GM19397 (cell line): ENCODE measurements at regions not wholly inside any gene's neighbourhood (a gene's known extent, or its start where the extent isn't known, plus 50 kb on each side); places are given as distances from the start of the nearest gene placed in this dataset.
"Not testable (repeated sequence)": the region's sequence is repeated elsewhere in the genome, so short reads cannot be mapped to it uniquely, and the experiment has no call there.

Source experiments
- ATAC-seq: cut with Tn5 transposase; IDR thresholded peaks from one replicate; pipeline ENCODE4 v1.9.1; 2021; ENCODE audit warnings: mild to moderate bottlenecking, moderate library complexity; ENCODE audit not compliant: unreplicated experiment

- ATAC-seq, result no peak
Measured at GRCh38 chr4:111020961-111021360, 398.1 kb upstream of the PITX2 start.

GRCh38 chr4:111022758-111023157, 399.9 kb upstream of the PITX2 start:
- ATAC-seq, result no peak

DNA sequence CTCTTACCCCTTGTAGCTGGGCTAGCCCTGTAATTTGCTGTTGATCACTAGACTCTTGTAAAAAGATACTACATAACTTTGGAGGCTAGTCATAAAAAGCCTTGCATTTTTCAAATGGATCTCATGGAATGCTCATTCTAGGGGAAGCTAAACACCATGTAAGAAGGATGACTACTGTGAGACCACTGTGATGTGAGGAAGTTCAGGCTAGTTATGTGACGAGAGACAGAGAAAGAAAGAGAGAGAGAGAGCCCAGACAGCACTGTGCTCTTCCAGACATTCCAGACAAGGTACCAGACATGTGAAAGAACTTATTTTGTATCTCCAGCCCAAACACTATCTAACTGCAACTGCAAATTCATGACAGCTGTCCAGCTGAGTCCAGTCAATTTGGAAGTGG, 404.6 kb upstream of the PITX2 start:
- no peak for ATAC-seq

DNA sequence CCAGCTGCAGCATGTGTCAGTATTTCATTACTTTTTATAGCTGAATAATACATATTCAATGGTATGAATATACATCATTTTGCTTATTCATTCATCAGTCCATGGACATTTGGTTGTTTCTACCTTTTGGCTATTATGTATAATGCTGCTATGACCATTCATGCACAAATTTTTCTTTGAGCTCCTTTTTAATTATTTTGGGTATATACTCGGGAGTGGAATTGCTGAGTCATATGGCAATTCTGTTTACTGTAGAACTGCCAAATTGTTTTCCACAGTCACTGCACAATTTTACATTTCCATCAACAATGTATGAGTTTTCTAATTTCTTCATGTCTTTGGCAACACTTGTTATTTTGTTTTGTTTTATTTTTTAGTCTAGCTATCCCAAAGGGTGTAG, 405.9 kb upstream of the PITX2 start:
- no peak for ATAC-seq

DNA sequence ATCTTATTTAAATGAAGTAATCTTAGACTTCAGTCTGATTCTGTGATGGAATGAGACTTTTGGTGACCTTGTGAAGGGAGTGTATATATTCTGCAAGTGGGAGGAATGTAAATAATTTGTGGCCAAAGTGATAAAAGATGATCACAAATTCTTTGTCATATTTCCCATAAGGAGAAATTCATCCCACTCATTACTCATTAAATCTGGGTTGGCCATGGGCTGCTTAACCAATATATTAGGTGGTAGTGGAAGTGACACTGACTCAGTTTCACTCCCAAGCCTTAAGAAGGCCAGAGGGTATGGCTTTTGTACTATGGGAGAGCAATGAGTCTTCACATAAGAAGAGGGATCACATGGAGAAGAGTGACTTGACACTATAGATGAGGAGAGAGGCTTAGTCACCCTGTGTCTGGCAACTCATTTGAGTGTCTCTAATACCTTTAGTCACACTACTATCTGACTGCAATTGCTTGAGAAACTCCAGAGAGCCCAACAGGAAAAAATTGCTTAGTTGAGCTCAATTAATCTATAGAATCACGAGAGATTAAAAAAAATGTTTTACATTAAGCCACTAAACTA, 408.2 kb upstream of the PITX2 start:
- ATAC-seq, result no peak

- no peak for ATAC-seq
Measured at GRCh38 chr4:111031596-111031995, 408.7 kb upstream of the PITX2 start.

GRCh38 chr4:111037591-111038360, 414.9 kb upstream of the PITX2 start:
- no peak for ATAC-seq

DNA sequence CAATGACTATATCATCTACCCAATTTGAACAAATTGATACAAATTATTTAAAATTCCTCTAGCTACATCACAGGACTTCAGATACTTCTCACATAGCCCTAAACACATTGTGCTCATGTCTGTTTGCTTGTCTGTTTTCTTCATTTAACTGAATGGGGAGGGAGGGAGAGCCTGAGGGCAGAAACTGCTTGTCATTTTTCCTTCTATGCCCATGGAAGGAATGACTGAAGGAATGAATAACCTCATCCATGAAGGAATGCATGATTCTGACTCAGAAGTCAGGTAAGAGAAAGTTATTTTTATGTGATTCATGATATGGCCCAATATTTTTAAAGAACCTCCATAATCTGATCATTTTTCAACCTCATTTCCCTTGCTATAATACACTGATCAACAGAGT, 418.0 kb upstream of the PITX2 start:
- ATAC-seq, result no peak

DNA sequence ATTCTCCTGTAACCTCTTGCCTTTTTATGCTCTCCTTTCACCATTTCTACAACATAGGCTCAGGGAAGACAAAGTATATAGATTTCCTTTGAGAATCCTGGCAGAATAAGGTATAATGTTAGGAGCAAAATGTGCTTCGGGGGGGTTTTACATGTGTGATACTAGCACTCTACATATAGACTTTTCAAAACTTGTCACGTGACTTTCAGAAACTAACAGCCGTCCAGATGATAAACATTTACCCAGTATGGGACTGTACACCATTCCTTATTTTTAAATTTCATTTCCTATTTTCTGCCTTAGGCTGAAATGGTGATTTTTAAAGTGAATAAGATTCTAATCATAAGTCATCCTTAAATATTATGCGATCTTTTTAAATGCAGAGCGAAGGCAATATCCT, 420.4 kb upstream of the PITX2 start:
- ATAC-seq, result no peak

DNA sequence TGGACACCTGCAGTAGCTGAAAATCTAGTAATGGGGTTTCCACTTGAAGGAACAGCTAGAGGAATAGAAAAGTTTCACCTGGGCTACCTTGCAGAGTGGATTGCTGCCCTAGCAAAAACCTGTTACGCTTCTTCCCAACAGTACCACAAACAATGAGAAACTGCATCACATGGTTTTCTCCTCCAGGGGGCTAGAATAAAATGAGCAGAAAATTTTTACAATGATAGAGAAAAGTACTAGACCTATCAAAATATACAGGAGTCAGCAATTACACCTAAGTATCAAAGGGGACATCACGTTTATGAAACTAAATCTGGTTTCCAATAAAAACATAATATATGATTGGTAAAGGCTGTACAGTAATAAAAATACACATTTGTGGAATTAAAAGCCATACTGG, 423.1 kb upstream of the PITX2 start:
- no peak for ATAC-seq

DNA sequence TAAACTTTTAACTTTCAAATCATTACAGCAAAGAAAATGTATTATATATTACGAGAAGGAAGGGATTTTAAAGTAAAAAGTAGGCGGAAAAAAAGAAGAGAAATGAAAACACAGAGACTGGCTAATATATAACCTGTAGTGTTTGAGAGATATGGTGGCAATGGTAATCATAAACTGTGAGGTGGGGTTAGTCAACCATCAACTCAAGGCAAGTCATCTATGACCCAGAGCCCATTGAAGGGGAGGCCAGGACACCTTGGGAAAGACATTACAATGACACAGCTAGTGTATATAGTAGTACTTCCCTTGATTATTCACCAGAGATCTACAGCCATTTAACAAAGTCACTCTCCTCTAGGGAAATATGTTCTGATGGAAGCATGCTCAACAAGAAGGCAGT, 423.9 kb upstream of the PITX2 start:
- no peak for ATAC-seq

- no peak for ATAC-seq
Measured at GRCh38 chr4:111048316-111048715, 425.4 kb upstream of the PITX2 start.

DNA sequence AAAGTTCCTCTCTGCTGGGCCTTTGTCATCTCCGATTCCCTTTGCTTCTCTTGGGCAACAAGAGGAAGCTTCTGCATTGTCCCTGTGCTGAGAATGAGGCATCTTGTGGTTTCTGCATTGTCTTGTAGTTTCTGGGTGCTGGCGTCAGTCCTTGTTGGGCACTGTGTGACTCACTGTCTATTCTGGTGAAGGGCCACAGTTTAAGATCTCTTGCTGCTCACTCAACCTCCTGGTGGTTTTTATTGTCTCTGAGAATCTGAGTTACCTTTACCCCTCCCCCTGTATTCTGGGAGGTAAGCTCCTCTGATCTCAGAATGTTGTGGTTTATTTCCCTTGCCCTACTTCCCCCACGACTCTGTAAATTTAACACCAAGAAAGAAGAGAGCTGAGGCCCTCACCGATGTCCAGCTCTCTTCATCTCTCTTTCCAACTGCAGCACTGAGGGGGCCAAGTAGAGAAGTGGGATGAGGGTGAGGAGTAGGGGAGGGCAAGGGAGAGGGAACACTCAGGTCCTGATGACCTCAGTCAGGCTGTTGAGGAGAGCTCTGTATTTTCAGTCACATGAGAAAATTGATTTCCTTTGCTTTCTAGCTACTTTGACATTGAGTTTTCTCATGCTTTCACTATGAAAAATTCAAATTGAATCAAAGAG, 441.6 kb upstream of the PITX2 start:
- ATAC-seq, result no peak

DNA sequence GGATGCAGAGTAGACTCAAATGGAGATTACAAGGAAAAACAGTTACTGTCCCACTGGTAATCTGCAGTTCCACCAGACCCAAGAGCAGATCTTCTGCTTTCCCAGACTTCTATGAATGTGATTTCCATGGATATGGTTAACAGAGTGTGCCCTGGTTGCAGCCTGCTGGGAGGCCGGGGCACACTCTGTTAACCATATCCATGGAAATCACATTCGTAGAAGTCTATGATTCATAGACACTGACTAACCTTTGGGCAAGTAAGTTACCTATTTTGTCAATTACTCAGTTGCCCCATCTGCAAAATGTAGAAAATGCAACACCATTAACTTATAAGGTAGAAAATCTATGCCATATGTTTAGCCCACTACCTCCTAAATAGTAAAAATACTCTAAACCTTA, 443.1 kb upstream of the PITX2 start:
- ATAC-seq, result no peak

DNA sequence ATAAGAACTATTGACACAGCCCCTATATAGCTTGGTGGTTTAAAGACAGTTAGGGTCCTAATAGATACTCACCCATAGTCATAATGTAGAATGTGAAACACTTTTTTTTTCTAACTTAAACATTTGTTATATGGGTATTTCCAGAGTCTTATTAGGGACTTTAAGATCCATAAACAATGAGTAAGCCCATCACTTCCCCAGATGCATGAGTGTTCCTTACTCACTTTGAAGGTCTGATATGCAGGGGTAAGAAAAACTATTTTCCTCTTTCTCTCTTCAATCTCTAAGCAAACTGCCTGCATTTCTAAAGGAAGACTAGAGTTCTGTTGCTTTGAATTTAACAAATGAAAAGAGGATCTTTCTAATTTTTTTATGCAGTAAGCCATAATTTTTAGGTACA, 443.6 kb upstream of the PITX2 start:
- ATAC-seq, result no peak

GRCh38 chr4:111066887-111067286, 444.0 kb upstream of the PITX2 start:
- ATAC-seq, result no peak

GRCh38 chr4:111068883-111069282, 446.0 kb upstream of the PITX2 start:
- no peak for ATAC-seq

GRCh38 chr4:111070390-111070789, 447.5 kb upstream of the PITX2 start:
- no peak for ATAC-seq

GRCh38 chr4:111074523-111075114, 451.7 kb upstream of the PITX2 start:
- ATAC-seq, result no peak

- not testable (repeated sequence) for ATAC-seq
Measured at GRCh38 chr4:111076299-111076698, 453.4 kb upstream of the PITX2 start.

DNA sequence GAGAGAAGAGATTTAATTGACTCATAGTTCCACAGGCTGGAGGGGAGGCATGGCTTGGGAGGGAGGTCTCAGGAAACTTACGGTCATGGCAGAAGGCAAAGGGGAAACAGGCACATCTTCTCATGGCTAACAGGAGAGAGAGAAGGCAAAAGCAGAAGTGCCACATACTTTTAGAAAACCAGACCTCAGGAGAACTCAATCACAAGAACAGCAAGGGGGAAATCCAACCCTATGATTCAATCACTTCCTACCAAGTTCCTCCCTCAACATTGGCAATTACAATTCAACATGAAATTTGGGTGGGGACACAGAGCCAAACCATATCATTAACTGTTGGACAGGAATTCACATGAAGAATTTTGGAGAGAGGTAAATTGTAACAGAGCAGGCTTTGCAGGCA, 485.3 kb upstream of the PITX2 start:
- no peak for ATAC-seq

DNA sequence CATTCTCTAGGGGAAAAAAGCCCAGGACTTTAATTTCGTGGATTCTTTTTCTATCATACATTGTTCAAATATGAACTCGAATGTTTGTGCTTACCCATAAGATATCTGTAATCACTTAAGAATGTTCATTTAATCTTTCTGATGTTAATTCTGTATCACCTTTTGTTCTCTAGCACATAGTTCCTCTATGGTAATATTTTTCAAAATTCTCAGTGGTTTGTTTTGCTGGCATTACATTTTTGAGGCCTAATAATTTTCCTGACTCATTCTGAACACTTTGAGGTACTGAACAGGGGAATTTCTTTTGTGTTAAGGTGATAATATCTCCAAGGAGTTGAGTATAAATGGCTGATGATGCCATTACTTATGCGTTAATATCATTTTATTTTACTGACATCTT, 490.7 kb upstream of the PITX2 start:
- ATAC-seq, result no peak
